Lower leg skin (tissue), 4 donors: ENCODE measurements at regions not wholly inside any gene's neighbourhood (a gene's known extent, or its start where the extent isn't known, plus 50 kb on each side); places are given as distances from the start of the nearest gene placed in this dataset.

Experiments used
- DNase-seq, 2 donors: peaks; one replicate each; pipeline ENCODE4 v3.0.0-alpha.2; 2019; ENCODE audit warnings: low spot score in 2 of 2
- H3K4me3 ChIP-seq: fragments of 200-600 bp; sonication (generic); 2 replicates; pipeline ENCODE4 v1.5.1; 2017; ENCODE audit warnings: mild to moderate bottlenecking, low read depth; ENCODE audit not compliant: poor library complexity, severe bottlenecking
- POLR2A ChIP-seq, 2 donors: fragments of 450-650 bp; IDR thresholded peaks; one replicate each; pipeline ENCODE4 v1.6.1; 2016 to 2017; ENCODE audit warnings: antibody characterized with exemption in 2 of 2, mild to moderate bottlenecking in 1 of 2, moderate library complexity in 1 of 2
- WGBS, 2 donors: methylation state at CpG; one replicate each; pipeline ENCODE4 v1.1.5; 2018; 5-methylcytosine and 5-hydroxymethylcytosine counted together
- intact Hi-C: fragments of 100-400 bp; cut with DNase I; formaldehyde crosslinking; loops from one replicate; pipeline ENCODE4 v1.15.0; 2023; ENCODE audit warnings: low total_unique reads
- TF ChIP-seq, protein P1 (sequence below), 3 donors: fragments of 450-650 bp; IDR thresholded peaks; one replicate each; pipeline ENCODE4 v1.5.1; 2016; ENCODE audit warnings: antibody characterized with exemption in 3 of 3, mild to moderate bottlenecking in 3 of 3, moderate library complexity in 2 of 3

DNA sequence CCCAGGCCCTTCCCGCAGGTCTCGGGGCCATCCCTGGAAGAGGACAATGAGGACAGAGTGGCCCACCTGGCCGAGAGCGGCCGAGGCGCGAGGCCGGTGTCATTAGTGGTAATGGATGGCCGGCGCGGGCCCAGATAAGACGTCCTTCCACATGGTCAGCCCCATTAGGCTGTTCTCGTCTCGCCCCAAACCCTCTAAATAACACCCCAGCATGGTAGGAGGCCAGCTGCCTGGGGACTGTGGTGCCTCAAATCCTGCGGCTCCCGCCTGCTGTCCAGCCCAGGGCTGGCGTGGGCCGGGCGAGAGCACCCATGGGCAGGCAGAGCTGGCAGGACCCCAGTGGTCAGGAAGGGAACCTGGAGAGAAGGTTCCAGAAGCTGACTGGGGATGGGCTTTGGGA is 121.7 kb downstream of the FAM53A start:
- no peak overlapping the region for H3K4me3 ChIP-seq
- no peak for DNase-seq
- 82 to 86% methylated on average over 19 of the region's 19 CpGs for WGBS, 2 donors
- intact Hi-C loops = no loop called here
- TF ChIP-seq, protein P1, sequence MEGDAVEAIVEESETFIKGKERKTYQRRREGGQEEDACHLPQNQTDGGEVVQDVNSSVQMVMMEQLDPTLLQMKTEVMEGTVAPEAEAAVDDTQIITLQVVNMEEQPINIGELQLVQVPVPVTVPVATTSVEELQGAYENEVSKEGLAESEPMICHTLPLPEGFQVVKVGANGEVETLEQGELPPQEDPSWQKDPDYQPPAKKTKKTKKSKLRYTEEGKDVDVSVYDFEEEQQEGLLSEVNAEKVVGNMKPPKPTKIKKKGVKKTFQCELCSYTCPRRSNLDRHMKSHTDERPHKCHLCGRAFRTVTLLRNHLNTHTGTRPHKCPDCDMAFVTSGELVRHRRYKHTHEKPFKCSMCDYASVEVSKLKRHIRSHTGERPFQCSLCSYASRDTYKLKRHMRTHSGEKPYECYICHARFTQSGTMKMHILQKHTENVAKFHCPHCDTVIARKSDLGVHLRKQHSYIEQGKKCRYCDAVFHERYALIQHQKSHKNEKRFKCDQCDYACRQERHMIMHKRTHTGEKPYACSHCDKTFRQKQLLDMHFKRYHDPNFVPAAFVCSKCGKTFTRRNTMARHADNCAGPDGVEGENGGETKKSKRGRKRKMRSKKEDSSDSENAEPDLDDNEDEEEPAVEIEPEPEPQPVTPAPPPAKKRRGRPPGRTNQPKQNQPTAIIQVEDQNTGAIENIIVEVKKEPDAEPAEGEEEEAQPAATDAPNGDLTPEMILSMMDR (IDR thresholded peaks at IDR 0.05) = no peak
- no peak for TF ChIP-seq POLR2A (IDR thresholded peaks at IDR 0.05)

DNA sequence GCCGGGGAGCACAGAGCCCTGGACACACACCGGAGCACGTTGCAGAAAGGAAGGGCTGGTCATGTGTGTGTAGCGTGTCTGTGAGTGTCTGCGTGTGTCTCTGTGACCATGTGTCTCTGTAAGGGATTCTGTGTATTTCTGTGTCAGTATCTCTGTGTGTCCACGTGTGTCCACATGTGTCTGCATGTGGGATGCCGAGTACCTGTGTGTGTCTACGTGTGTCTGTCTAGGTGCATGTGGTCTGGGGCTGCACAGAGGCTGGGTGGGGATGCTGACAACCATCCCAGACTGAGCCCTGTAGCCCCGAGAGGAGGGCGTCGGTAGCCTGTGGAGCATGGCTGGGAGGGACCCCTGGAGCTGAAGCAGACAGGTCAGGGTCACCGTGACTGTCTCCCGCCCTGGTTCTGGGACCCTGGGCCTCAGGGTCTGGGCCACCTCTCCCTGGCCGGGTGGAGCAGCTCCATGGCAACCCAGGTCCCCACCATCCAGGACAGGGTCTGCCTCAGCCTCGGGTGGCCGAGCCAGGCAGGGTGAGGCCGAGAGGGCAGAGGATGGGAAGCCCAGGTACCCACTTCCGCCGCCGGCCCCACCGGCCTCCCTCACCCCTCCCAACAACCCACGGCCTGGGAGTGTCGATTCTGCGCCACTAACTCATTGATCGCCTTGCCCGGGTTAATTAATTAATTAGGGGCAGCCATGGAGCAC is 122.7 kb downstream of the FAM53A start:
- DNase-seq = no peak
- 83 to 87% methylated on average over 23 to 26 of the region's 26 CpGs for WGBS, 2 donors
- no peak overlapping the region for H3K4me3 ChIP-seq
- TF ChIP-seq, protein P1 (IDR thresholded peaks at IDR 0.05) = no peak
- no peak for TF ChIP-seq POLR2A (IDR thresholded peaks at IDR 0.05)
- intact Hi-C loops = no loop called here

DNA sequence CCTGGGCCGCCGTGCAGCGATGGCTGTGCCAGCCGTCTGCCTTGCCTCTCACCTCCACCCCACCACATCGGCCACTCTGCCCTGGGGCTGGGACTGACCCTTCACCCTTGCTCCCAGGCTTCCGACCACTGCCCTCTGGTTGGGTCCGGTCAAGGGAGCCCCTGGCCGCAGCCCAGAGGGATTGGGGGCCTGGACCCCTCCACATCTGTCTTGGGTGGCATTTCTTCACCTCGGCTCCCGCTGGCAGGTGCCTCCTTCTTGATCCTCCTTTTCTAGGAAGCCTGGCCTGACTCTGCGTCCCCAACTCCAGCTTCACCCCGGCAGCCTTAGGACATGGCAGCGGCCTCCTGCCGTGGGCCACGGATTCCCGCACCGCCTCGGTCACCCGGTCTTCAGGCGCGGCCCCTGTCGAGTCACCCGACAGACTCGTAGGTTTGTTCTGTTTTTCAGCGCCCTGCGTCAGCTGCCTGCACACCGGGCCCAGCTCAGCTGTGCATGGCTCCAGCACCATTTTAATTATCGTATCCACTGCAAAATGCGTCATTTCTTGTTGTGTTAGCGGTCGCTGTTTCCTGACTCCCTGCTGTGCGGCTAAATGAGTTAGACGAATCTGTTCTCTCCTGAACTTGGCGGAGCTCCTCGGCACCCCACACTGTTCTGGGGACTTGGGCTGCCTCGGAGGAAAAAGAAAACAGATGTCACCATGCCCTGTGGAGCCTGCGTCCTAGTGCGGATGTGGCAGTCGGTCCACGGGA is 124.0 kb downstream of the FAM53A start:
- 83 to 89% methylated on average over 36 to 39 of the region's 40 CpGs for WGBS, 2 donors
- intact Hi-C loops = no loop called here

DNA sequence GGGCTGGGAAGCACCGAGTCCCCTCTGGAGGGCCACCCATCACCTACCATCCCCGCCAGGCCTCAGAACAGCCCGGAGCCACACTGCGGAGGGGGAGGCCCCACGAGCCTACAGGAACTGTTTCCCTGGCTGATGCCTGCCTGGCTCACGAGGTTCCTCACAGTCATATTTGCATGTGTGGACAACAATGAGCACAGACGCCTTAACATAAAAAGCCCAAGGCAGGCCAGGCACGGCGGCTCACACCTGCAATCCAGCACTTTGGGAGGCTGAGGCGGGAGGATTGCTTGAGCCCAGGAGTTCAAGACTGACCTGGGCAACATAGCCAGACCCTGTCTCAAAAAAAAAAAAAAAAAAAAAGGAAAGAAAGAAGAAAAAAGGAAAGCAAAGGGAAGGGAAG is 125.9 kb downstream of the FAM53A start:
- intact Hi-C loops = no loop called here
- no peak overlapping the region for H3K4me3 ChIP-seq
- TF ChIP-seq, protein P1 (IDR thresholded peaks at IDR 0.05) = no peak
- no peak for TF ChIP-seq POLR2A (IDR thresholded peaks at IDR 0.05)
- WGBS, 2 donors = 40 to 51% methylated on average over 3 to 9 of the region's 10 CpGs
- no peak for DNase-seq

More for the DNA sequence above, 124.0 kb downstream of the FAM53A start:
- H3K4me3 ChIP-seq = no peak overlapping the region
- no peak for DNase-seq
- TF ChIP-seq, protein P1 (IDR thresholded peaks at IDR 0.05) = no peak
- TF ChIP-seq POLR2A (IDR thresholded peaks at IDR 0.05) = no peak

DNA sequence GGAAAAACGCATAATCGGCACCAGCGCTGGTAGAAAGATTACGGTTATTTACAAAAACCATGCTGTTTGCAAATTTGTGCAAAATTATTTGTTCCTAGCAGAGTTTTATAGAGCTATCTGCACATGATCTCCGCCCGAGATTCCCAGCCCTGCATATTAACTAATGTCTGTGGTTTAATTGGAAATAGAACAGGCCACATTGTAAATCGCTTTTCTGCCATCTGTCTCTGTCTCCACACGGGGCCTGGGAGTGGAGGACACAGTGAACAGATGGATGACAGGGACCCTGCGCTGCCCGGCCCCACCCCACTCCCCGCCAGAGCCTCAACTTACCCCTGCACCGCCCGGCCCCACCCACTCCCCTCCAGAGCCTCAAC is 126.9 kb downstream of the FAM53A start:
- H3K4me3 ChIP-seq = no peak overlapping the region
- TF ChIP-seq, protein P1 (IDR thresholded peaks at IDR 0.05) = no peak
- no peak for TF ChIP-seq POLR2A (IDR thresholded peaks at IDR 0.05)
- DNase-seq = no peak
- 39 to 58% methylated on average over 10 to 13 of the region's 13 CpGs for WGBS, 2 donors
- intact Hi-C loops = no loop called here
